ENCODE measurements at regions not wholly inside any gene's neighbourhood (a gene's known extent, or its start where the extent isn't known, plus 50 kb on each side); places are given as distances from the start of the nearest gene placed in this dataset.

- Histone ChIP-seq H3K27ac (ENCODE audit: low read depth, low read length) (no peak overlapping the region), H3K9me2 (replicated peaks; ENCODE audit: insufficient read depth, low read length) (no peaks in the 10 kb centered on the region), H3K9ac (ENCODE audit: low read length) (no peak overlapping the region), H3K4me3 (ENCODE audit: insufficient read depth, low read length, poor library complexity, severe bottlenecking) (no peak overlapping the region), H4K20me1 (ENCODE audit: low read depth, low read length) (no peaks in the 10 kb centered on the region), H3K79me2 (ENCODE audit: insufficient read depth, low read length) (no peaks in the 10 kb centered on the region), H3K9me3 (ENCODE audit: insufficient read depth, low read length) (no peaks in the 10 kb centered on the region), H2AFZ (ENCODE audit: low read depth, low read length, severe bottlenecking) (no peak overlapping the region), H3K27me3 (ENCODE audit: low read length) (no peaks in the 10 kb centered on the region), H3K36me3 (ENCODE audit: low read length) (no peaks in the 10 kb centered on the region), H3F3A (ENCODE audit: insufficient read depth) (no peaks in the 10 kb centered on the region), H3K4me2 (ENCODE audit: low read depth, low read length, poor library complexity, severe bottlenecking) (no peak overlapping the region)
- TF ChIP-seq EZH2phosphoT487 (conservative IDR thresholded peaks at IDR 0.05; ENCODE audit: low read length), result no peak
- no peak for TF ChIP-seq CTCF (IDR thresholded peaks at IDR 0.05; ENCODE audit: insufficient read depth, low read length, poor library complexity, severe bottlenecking)
These were observed 576.9 kb upstream of the GHITM start for GRCh38 chr10:83562381-83562780.

GRCh38 chr10:83564889-83565588, 574.3 kb upstream of the GHITM start:
- Histone ChIP-seq H3K79me2 (ENCODE audit: insufficient read depth, low read length) (no peaks in the 10 kb centered on the region), H3K9me3 (ENCODE audit: insufficient read depth, low read length) (no peaks in the 10 kb centered on the region), H4K20me1 (ENCODE audit: low read depth, low read length) (no peaks in the 10 kb centered on the region), H3K27ac (ENCODE audit: low read depth, low read length) (no peak overlapping the region), H3F3A (ENCODE audit: insufficient read depth) (no peaks in the 10 kb centered on the region), H2AFZ (ENCODE audit: low read depth, low read length, severe bottlenecking) (no peak overlapping the region), H3K9ac (ENCODE audit: low read length) (no peak overlapping the region), H3K27me3 (ENCODE audit: low read length) (no peaks in the 10 kb centered on the region), H3K9me2 (replicated peaks; ENCODE audit: insufficient read depth, low read length) (no peaks in the 10 kb centered on the region), H3K4me3 (ENCODE audit: insufficient read depth, low read length, poor library complexity, severe bottlenecking) (no peak overlapping the region), H3K4me2 (ENCODE audit: low read depth, low read length, poor library complexity, severe bottlenecking) (no peak overlapping the region), H3K36me3 (ENCODE audit: low read length) (no peaks in the 10 kb centered on the region)
- no peak for TF ChIP-seq CTCF (IDR thresholded peaks at IDR 0.05; ENCODE audit: insufficient read depth, low read length, poor library complexity, severe bottlenecking)
- TF ChIP-seq EZH2phosphoT487 (conservative IDR thresholded peaks at IDR 0.05; ENCODE audit: low read length), result no peak

- Histone ChIP-seq H3K79me2 (ENCODE audit: insufficient read depth, low read length) (no peaks in the 10 kb centered on the region), H3K4me3 (ENCODE audit: insufficient read depth, low read length, poor library complexity, severe bottlenecking) (no peak overlapping the region), H3F3A (ENCODE audit: insufficient read depth) (no peaks in the 10 kb centered on the region), H3K9me2 (replicated peaks; ENCODE audit: insufficient read depth, low read length) (no peaks in the 10 kb centered on the region), H4K20me1 (ENCODE audit: low read depth, low read length) (no peaks in the 10 kb centered on the region), H3K36me3 (ENCODE audit: low read length) (no peaks in the 10 kb centered on the region), H3K9me3 (ENCODE audit: insufficient read depth, low read length) (no peaks in the 10 kb centered on the region), H3K27ac (ENCODE audit: low read depth, low read length) (no peak overlapping the region), H3K4me2 (ENCODE audit: low read depth, low read length, poor library complexity, severe bottlenecking) (no peak overlapping the region), H2AFZ (ENCODE audit: low read depth, low read length, severe bottlenecking) (no peak overlapping the region), H3K27me3 (ENCODE audit: low read length) (no peaks in the 10 kb centered on the region), H3K9ac (ENCODE audit: low read length) (no peak overlapping the region)
- TF ChIP-seq CTCF (IDR thresholded peaks at IDR 0.05; ENCODE audit: insufficient read depth, low read length, poor library complexity, severe bottlenecking) (no peak), EZH2phosphoT487 (conservative IDR thresholded peaks at IDR 0.05; ENCODE audit: low read length) (no peak)
These were observed 567.3 kb upstream of the GHITM start for GRCh38 chr10:83572036-83572435.

All from SU-DHL-6 (cell line).